Memory B cell (primary cell): ENCODE measurements at regions not wholly inside any gene's neighbourhood (a gene's known extent, or its start where the extent isn't known, plus 50 kb on each side); places are given as distances from the start of the nearest gene placed in this dataset.

Experiments
- ATAC-seq: fragments of 150-1000 bp; cut with Tn5 transposase; 2 replicates; pipeline ENCODE4 v1.10.0; 2021; ENCODE audit warnings: low read depth, mild to moderate bottlenecking, moderate library complexity
- DNase-seq, 2 donors: peaks; one replicate each; pipeline ENCODE4 v3.0.0; 2022; ENCODE audit warnings: low spot score in 2 of 2
- H3K27ac Mint-ChIP-seq: one replicate; pipeline ENCODE4 v1.8.0; 2022; ENCODE audit warnings: mild to moderate bottlenecking, moderate library complexity, mixed read lengths
- H3K27me3 Mint-ChIP-seq: one replicate; pipeline ENCODE4 v1.8.0; 2022; ENCODE audit warnings: mixed read lengths
- H3K36me3 Mint-ChIP-seq: one replicate; pipeline ENCODE4 v1.8.0; 2022; ENCODE audit warnings: mild to moderate bottlenecking, mixed read lengths
- H3K4me1 Mint-ChIP-seq: one replicate; pipeline ENCODE4 v1.8.0; 2022; ENCODE audit warnings: mixed read lengths
- H3K4me3 Mint-ChIP-seq: one replicate; pipeline ENCODE4 v1.8.0; 2022; ENCODE audit warnings: mild to moderate bottlenecking, moderate library complexity, mixed read lengths
- H3K9me3 Mint-ChIP-seq: one replicate; pipeline ENCODE4 v1.8.0; 2022; ENCODE audit warnings: mixed read lengths

DNA sequence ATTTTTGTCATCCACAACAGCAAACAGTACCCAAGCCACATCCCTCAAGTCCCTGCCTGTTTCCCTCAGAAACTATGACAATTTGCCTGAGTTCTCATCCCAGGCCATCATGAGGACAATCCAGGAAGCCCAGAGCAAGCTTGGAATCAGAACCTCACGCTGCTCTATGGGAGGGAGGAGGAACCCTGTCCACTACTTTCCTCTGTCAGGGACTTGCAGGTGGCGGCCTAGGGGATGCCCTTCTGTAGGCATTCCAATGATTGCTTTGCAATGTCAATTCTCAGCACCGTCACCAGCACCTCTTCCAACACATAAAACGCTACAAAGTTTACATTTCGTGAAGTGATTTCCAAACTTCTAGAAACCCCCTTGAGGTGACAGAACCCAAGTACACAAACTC, 170.4 kb upstream of the FSTL4 start:
- Mint-ChIP-seq H3K27ac (no peak overlapping the region), H3K9me3 (no peaks in the 10 kb centered on the region), H3K4me3 (no peak overlapping the region), H3K36me3 (no peaks in the 10 kb centered on the region), H3K27me3 (peaks cover 5% of the 10 kb centered on the region), H3K4me1 (no peaks in the 10 kb centered on the region)
- DNase-seq (no peak), ATAC-seq (no peak)

DNA sequence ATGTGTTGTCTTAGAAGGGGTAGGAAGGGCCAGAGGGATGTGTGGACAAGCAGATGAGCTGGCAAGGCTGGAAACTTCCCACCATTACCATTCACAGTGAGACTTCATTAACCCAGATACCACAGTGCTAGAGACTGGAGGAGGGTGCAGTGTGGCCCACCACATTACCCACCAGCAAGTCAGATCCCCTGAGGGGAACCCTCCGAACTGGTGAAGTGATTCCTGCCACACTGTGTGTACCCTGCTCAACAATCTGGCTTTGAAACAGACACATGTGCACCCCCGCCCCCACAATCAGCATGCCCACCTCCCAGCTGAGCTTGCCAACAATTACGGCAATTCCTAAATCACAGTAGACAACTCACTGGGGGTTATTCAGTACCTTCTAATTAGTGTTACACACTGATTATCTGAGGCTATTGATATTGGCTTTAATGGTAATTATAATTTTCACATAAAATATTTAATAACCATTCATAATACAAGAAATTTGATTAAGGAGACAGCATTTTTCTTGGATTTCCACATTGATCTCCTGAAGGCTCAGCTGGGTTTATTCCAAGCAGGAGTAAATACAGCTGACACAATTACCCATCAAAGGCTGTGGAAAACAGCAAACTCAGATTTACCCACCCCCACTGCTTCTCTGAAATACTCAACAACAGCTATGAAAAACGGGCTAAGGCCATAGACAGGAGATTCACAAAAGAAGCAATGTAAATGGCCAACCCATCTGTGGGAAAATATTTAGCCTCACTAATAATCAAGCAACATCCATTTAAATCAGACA, 169.3 kb upstream of the FSTL4 start:
- Mint-ChIP-seq H3K27ac (no peak overlapping the region), H3K4me3 (no peak overlapping the region), H3K9me3 (no peaks in the 10 kb centered on the region), H3K4me1 (no peaks in the 10 kb centered on the region), H3K27me3 (peaks cover 3% of the 10 kb centered on the region), H3K36me3 (no peaks in the 10 kb centered on the region)
- no peak for DNase-seq
- no peak for ATAC-seq

DNA sequence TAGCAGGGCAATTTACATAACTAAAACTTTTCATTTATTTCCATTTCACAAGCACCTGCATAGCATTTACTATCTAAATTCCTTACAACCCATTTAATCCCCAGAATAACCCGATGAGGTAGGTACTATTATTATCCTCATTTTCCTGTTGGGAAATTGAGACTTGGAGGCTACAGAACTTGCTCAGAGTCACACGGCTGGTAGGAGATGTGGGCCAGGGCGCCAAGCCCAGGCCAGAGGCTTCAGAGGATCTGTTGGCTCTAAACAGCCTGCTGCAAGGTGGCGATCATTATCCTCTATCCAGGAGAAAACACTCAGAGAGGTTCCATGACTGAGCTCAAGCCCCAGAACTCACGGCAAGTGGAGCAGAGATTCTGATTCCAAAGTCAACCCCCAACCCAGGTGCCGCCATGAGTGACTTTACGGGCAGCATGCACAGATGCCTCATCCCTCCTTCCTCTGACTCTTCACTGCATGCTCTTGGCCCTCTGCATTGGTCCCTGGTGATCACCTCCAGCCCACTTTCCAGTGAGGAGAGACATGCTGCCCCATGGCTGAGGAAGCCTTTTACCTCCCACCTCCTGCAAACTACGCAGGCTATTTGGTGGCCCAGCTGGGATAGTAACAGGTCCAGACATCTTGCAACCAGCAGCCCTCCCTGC, 168.4 kb upstream of the FSTL4 start:
- no peaks in the 10 kb centered on the region for H3K36me3 Mint-ChIP-seq
- H3K27ac Mint-ChIP-seq = no peak overlapping the region
- peaks cover 3% of the 10 kb centered on the region for H3K27me3 Mint-ChIP-seq
- DNase-seq (no peak), ATAC-seq (no peak)
- H3K4me1 Mint-ChIP-seq = no peaks in the 10 kb centered on the region
- H3K4me3 Mint-ChIP-seq = no peak overlapping the region
- no peaks in the 10 kb centered on the region for H3K9me3 Mint-ChIP-seq

DNA sequence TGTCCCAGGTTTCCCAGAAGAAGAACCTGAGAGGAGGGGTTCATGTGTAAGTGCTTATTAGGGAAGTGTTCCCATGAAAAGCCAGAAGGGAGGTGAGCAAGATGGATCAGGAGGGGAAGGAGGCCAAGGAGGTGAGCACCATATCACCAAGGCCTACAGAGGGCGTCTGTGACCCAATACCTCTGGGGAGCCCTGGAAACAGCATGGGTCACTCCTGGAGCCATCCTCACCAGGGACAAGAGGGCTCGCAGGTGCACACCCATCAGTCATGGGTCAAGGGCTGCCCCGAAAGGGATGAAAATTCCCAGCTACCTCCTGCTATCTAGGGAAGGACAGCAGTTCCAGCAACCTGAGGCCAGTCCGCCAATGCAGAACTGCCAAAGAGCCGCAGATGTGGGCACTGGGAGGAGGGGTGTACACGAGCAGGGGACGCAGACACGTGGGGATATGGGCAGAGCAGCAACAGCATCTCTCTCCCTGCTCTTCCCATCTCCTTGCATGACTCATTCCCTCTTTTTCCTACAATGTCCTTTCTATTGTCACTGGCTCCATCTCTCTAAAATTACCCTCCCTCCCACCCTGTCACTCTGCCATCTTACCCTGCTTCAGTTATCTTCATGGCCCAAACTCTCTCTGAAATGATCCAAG, 167.6 kb upstream of the FSTL4 start:
- H3K36me3 Mint-ChIP-seq = no peaks in the 10 kb centered on the region

DNA sequence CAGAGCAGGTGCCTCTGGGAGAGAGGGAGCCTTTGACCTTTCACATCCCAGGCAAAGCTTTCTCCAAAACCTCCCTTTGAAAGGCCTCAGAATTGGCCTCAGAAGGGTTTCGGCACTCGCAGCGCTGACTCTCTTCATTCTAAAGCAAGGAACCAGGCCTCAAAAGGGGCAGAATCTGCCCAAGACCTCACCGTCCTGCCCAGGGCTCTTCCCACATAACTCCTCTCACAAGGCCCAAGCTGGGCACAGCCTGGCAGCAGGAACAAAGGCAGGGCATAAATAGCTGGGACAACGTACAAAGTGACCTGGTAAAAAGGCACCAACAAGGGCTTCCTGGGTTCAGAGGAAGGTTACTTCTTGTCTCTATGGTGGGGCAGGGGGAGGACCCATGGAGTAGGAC, 166.3 kb upstream of the FSTL4 start:
- Mint-ChIP-seq H3K9me3 (no peaks in the 10 kb centered on the region), H3K27ac (no peak overlapping the region), H3K36me3 (no peaks in the 10 kb centered on the region), H3K4me1 (no peaks in the 10 kb centered on the region), H3K4me3 (no peak overlapping the region), H3K27me3 (peaks cover 6% of the 10 kb centered on the region)
- DNase-seq = no peak
- no peak for ATAC-seq

More for the DNA sequence above, 167.6 kb upstream of the FSTL4 start:
- Mint-ChIP-seq H3K27ac (no peak overlapping the region), H3K9me3 (no peaks in the 10 kb centered on the region), H3K27me3 (peaks cover 3% of the 10 kb centered on the region), H3K4me3 (no peak overlapping the region), H3K4me1 (no peaks in the 10 kb centered on the region)
- DNase-seq (no peak), ATAC-seq (no peak)

DNA sequence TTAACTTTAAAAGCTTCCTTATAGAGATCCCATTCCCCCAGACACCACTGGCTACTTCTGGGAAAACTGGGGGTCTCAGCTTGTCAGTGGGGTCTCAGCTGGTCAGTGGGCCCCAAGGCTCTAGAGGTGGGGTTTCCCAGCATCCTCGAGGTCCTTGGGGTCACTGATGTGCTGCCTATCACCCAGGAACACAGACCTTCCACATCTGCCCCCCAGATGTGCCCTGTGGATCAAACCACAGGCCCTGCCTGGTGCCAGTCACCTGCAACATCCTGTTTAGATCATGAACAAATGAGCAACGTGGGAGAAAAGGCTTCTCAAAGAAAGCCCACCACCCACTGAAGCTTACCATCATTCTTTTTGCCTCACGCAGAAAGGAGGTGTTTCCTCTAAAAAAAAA, 165.6 kb upstream of the FSTL4 start:
- ATAC-seq (no peak), DNase-seq (no peak)
- Mint-ChIP-seq H3K4me1 (no peaks in the 10 kb centered on the region), H3K27me3 (peaks cover 9% of the 10 kb centered on the region), H3K9me3 (no peaks in the 10 kb centered on the region), H3K36me3 (no peaks in the 10 kb centered on the region), H3K4me3 (no peak overlapping the region), H3K27ac (no peak overlapping the region)

DNA sequence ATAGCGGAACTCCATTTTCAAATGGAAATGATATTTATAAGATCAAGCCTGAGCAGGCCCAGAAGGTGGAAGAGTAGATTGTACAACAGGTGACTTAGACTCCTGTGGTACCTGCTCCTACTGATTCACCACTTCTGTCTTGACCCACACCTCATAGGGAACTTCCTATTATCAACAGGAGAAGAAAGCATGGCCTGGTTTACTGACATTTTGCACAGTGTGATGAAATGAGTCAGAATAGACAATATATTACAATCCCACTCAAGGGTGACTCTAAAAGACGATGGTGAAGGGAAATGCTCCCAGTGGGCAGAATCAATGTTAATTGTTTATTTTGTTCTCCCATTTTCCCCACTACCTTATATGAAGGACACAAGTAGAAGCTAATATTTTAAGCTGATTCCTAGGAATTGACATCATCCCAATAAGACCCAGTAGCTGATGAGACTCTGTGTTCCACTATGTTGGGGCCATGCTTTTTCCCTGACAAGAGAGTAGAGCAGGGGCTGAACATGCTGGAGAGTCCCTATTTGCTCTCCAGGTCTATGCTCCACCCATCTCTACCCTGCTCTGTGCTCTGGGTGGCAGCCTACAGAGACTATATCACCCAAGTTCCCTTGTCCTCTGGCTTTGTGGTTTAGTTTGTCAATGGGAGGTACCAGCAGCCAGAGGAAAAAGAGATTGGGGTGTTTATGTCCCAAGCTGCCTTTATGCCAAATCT, 163.4 kb upstream of the FSTL4 start:
- ATAC-seq (no peak), DNase-seq (no peak)
- Mint-ChIP-seq H3K4me1 (no peaks in the 10 kb centered on the region), H3K4me3 (no peak overlapping the region), H3K36me3 (no peaks in the 10 kb centered on the region), H3K27me3 (peaks cover 10% of the 10 kb centered on the region), H3K9me3 (no peaks in the 10 kb centered on the region), H3K27ac (no peak overlapping the region)

DNA sequence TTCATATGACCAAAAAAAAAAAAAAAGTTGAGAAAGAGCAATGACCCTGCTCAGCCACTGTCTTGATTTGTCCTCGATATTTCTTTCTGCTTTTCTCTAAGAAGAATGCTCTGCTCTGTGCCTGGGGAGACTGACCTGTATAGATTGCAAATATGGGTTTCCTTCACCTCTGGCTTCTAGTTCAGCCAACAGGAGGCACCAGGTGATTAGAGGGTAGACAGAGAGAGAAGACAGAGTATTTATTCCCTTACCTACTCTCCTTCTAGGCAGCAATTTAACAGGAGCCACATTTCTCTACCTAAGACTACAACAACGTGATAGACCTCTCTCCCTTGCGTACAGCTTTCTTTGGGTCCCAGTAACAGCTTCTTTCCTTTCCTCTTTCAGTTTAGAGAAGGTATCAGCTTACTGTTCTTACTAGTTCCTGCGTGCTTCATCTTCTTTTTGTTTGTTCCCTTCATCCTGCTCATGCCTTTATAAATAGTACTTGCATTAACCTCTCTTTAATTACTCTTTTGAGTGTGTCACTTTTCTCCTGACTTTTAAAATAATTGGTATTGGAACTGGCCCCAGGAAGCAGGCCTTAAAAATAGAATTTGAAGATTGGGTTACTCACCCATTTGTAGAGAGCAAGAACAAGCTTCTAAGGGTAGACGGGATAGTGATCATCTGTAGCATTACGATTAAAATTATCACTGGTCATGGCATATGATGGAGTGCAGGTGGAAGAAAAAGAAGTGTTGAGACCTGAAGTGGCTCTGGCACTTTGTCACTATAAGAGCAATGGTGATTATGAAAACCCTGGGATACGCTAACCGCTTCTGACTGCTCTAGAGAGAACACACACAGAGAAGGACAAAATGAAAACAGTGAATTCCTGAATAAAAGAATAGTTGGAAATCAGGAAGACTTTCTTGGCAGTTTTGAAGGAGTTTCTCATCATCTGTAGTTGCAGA, 161.2 kb upstream of the FSTL4 start:
- Mint-ChIP-seq H3K4me1 (no peaks in the 10 kb centered on the region), H3K9me3 (peaks cover 4% of the 10 kb centered on the region), H3K27me3 (peaks cover 13% of the 10 kb centered on the region), H3K4me3 (no peak overlapping the region), H3K27ac (no peak overlapping the region), H3K36me3 (no peaks in the 10 kb centered on the region)
- ATAC-seq (no peak), DNase-seq (no peak)

DNA sequence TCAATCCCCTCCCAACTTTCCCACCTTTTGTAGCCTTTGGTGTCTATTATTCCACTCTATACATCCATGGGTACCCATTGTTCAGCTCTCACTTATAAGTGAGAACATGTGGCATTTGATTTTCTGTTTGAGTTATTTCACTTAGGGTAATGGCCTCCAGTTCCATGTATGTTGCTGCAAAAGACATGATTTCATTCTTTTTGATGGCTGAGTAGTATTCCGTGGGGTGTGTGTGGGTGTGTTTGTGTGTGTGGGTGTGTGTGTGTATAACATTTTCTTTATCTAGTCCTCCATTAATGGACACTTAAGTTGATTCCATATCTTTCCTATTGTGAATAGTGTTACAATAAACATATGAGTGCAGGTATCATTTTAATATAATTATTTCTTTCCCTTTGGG, 157.5 kb upstream of the FSTL4 start:
- Mint-ChIP-seq H3K27me3 (peaks cover 19% of the 10 kb centered on the region), H3K27ac (no peak overlapping the region), H3K9me3 (peaks cover 4% of the 10 kb centered on the region), H3K4me1 (no peaks in the 10 kb centered on the region), H3K36me3 (no peaks in the 10 kb centered on the region), H3K4me3 (no peak overlapping the region)
- no peak for ATAC-seq
- no peak for DNase-seq

DNA sequence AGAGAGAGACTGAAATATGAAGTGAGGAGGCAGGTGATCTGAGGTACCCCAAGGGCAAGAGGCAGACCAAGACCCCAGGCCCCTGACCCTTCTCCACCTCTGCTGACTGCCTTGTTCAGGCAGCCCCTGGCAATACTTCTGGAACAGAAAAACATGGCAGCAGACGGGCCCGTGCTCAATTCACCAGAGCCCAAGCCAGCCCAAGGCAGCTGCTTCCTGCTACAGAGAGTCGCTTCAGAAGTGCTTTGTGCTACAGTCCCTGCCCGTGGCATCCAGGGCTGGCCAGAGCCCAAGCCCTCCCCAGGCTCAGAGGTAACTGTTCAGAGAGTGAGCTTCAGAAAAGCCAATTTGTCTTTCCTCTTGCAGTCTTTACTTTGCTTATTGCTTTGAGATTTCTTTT, 151.4 kb upstream of the FSTL4 start:
- peaks cover 14% of the 10 kb centered on the region for H3K27me3 Mint-ChIP-seq
- no peak overlapping the region for H3K4me3 Mint-ChIP-seq
- DNase-seq (no peak), ATAC-seq (no peak)
- H3K9me3 Mint-ChIP-seq = no peaks in the 10 kb centered on the region
- no peak overlapping the region for H3K27ac Mint-ChIP-seq
- no peaks in the 10 kb centered on the region for H3K4me1 Mint-ChIP-seq
- no peaks in the 10 kb centered on the region for H3K36me3 Mint-ChIP-seq

DNA sequence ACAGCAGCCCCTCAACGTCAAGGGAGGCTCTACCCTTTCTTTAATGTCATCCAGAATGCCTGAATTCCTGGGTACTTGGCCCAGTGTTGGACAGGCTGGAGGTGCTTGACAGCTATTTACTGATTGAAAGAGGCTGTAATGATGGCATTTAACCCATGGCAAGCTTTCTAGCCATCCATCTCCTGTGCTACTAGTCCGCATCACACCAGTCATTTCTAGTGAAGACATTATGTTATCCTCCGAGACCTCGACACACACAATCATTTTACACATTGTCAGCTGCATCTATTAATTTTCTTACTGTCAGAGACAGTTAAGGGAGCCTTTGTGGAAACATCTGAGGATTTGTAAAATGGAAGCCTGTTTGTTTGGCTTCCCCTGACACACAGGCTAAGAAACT, 149.3 kb upstream of the FSTL4 start:
- no peak for ATAC-seq
- H3K4me3 Mint-ChIP-seq = no peak overlapping the region
- H3K27ac Mint-ChIP-seq = no peak overlapping the region
- H3K9me3 Mint-ChIP-seq = no peaks in the 10 kb centered on the region
- H3K36me3 Mint-ChIP-seq = no peaks in the 10 kb centered on the region
- no peaks in the 10 kb centered on the region for H3K4me1 Mint-ChIP-seq
- H3K27me3 Mint-ChIP-seq = peaks cover 13% of the 10 kb centered on the region
- no peak for DNase-seq

DNA sequence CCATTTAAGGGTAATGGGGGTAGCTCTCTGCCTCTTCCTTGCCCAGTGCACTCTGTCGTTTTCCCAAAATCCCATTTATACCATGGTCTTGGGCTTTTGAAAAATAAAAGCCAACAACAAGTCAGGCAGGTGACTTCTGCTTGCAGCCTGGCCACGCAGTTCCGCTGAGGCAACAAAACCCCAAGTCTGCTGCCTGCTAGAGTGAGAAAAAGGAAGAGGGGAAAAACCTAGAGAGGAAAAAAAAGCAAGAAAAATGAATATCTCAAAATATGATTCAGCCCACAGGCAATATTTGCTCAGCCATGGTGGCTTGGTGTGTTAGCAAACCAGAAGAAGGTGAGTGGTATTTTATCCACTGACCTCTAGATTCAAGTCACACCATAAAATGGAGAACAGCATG, 148.2 kb upstream of the FSTL4 start:
- H3K4me3 Mint-ChIP-seq = no peak overlapping the region
- DNase-seq = no peak
- no peaks in the 10 kb centered on the region for H3K36me3 Mint-ChIP-seq
- no peak for ATAC-seq
- no peaks in the 10 kb centered on the region for H3K9me3 Mint-ChIP-seq
- H3K27me3 Mint-ChIP-seq = peaks cover 16% of the 10 kb centered on the region
- no peaks in the 10 kb centered on the region for H3K4me1 Mint-ChIP-seq
- no peak overlapping the region for H3K27ac Mint-ChIP-seq

DNA sequence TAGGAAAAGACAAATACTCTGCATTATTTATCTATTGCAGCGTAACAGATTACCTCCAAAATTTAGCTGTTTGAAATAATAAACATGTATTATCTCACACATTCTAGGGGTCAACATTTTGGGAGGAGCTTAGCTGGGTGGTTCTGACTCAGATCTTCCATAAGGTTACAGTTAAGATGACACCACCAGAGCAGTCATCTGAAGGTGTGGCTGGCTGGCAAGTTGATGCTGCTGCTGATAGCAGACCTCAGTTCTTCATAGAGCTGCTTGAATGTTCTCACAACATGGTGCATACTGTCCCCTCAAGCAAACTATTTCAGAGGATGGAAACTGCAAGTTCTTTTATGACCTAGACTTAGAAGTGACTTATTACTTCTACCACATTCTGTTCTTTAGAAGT, 146.3 kb upstream of the FSTL4 start:
- no peak overlapping the region for H3K4me3 Mint-ChIP-seq
- no peaks in the 10 kb centered on the region for H3K9me3 Mint-ChIP-seq
- DNase-seq (no peak), ATAC-seq (no peak)
- H3K27me3 Mint-ChIP-seq = peaks cover 16% of the 10 kb centered on the region
- H3K36me3 Mint-ChIP-seq = no peaks in the 10 kb centered on the region
- H3K4me1 Mint-ChIP-seq = peaks cover 9% of the 10 kb centered on the region
- H3K27ac Mint-ChIP-seq = no peak overlapping the region
